Transverse colon (tissue), 4 donors: ENCODE measurements at regions not wholly inside any gene's neighbourhood (a gene's known extent, or its start where the extent isn't known, plus 50 kb on each side); places are given as distances from the start of the nearest gene placed in this dataset.

Source experiments
- CTCF ChIP-seq, 5 experiments: fragments of 200-600 bp in 3 of 5; fragments of 450-650 bp in 2 of 5; sonication (generic) in 3 of 5; IDR thresholded peaks; 1 replicate in 2 of 5; 2 replicates in 3 of 5; pipeline ENCODE4 v1.5.1; 2016 to 2017; ENCODE audit warnings: antibody characterized with exemption in 5 of 5, inconsistent platforms in 3 of 5, mild to moderate bottlenecking in 2 of 5, moderate library complexity in 1 of 5
- POLR2A ChIP-seq: fragments of 450-650 bp; IDR thresholded peaks from one replicate; pipeline ENCODE4 v1.6.1; 2016; ENCODE audit warnings: antibody characterized with exemption, mild to moderate bottlenecking, moderate library complexity
- POLR2AphosphoS5 ChIP-seq, 3 donors: sonication (generic); formaldehyde crosslinking; IDR thresholded peaks; one replicate each; pipeline ENCODE4 v1.6.1; 2016; ENCODE audit warnings: antibody characterized with exemption in 3 of 3

DNA sequence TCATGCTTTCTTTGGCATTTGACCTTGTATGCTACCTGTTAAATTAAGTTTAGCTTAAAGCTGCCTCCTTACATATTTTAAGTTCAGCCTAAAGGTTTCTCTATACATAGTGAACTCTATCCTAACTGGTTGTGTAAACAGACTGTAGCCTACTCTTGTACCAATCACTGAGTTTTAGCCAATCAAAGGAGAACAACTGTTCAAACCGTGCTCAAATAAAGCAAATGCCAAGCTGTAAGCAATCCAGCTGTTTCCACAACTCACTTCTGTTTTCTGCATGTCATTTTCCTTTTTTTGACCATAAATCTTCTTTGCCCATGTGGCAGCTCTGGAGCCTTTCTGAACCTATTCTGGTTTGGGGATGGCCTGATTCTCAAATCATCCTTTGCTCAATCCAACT is 1603.8 kb upstream of the ACVR2A start:
- TF ChIP-seq CTCF (IDR thresholded peaks at IDR 0.05) = no peak
- no peak for TF ChIP-seq POLR2A
- TF ChIP-seq POLR2AphosphoS5 (IDR thresholded peaks at IDR 0.05) = no peak
